GM19397 (cell line): ENCODE measurements at regions not wholly inside any gene's neighbourhood (a gene's known extent, or its start where the extent isn't known, plus 50 kb on each side); places are given as distances from the start of the nearest gene placed in this dataset.

Source experiments
- ATAC-seq: cut with Tn5 transposase; IDR thresholded peaks from one replicate; pipeline ENCODE4 v1.9.1; 2021; ENCODE audit warnings: mild to moderate bottlenecking, moderate library complexity; ENCODE audit not compliant: unreplicated experiment

- no peak for ATAC-seq
Measured at GRCh38 chr10:2476218-2476811, 591.0 kb upstream of the PFKP start.

- ATAC-seq, result no peak
Measured at GRCh38 chr10:2475711-2476217, 591.6 kb upstream of the PFKP start.

GRCh38 chr10:2471811-2472210 is 595.5 kb upstream of the PFKP start:
- no peak for ATAC-seq

GRCh38 chr10:2469802-2470201 is 597.5 kb upstream of the PFKP start:
- no peak for ATAC-seq

GRCh38 chr10:2464483-2464882 is 602.9 kb upstream of the PFKP start:
- ATAC-seq, result no peak

GRCh38 chr10:2463316-2463715 is 604.0 kb upstream of the PFKP start:
- no peak for ATAC-seq

GRCh38 chr10:2462581-2462980 is 604.8 kb upstream of the PFKP start:
- no peak for ATAC-seq

GRCh38 chr10:2460812-2461211 is 606.5 kb upstream of the PFKP start:
- ATAC-seq, result no peak

- ATAC-seq, result no peak
Measured at GRCh38 chr10:2459713-2460112, 607.6 kb upstream of the PFKP start.

- no peak for ATAC-seq
Measured at GRCh38 chr10:2456834-2457233, 610.5 kb upstream of the PFKP start.

- ATAC-seq, result no peak
Measured at GRCh38 chr10:2445370-2445769, 622.0 kb upstream of the PFKP start.

- ATAC-seq, result no peak
Measured at GRCh38 chr10:2439983-2440382, 627.4 kb upstream of the PFKP start.

- ATAC-seq, result no peak
Measured at GRCh38 chr10:2439000-2439399, 628.3 kb upstream of the PFKP start.

GRCh38 chr10:2438248-2438939 is 629.0 kb upstream of the PFKP start:
- ATAC-seq, result no peak

GRCh38 chr10:2436933-2437332 is 630.4 kb upstream of the PFKP start:
- no peak for ATAC-seq

GRCh38 chr10:2431961-2432360 is 635.4 kb upstream of the PFKP start:
- no peak for ATAC-seq

- ATAC-seq, result no peak
Measured at GRCh38 chr10:2427412-2427811, 639.9 kb upstream of the PFKP start.

- ATAC-seq, result no peak
Measured at GRCh38 chr10:2425320-2425719, 642.0 kb upstream of the PFKP start.

- no peak for ATAC-seq
Measured at GRCh38 chr10:2414562-2414961, 652.8 kb upstream of the PFKP start.

GRCh38 chr10:2414039-2414438 is 653.3 kb upstream of the PFKP start:
- ATAC-seq, result no peak

- ATAC-seq, result no peak
Measured at GRCh38 chr10:2410049-2410448, 657.3 kb upstream of the PFKP start.

GRCh38 chr10:2401459-2401858 is 664.1 kb upstream of the ADARB2 start:
- no peak for ATAC-seq

- ATAC-seq, result no peak
Measured at GRCh38 chr10:2399482-2399881, 662.2 kb upstream of the ADARB2 start.
